Liver (tissue), 3 donors: ENCODE measurements at regions not wholly inside any gene's neighbourhood (a gene's known extent, or its start where the extent isn't known, plus 50 kb on each side); places are given as distances from the start of the nearest gene placed in this dataset.

Experiments
- ATF3 ChIP-seq: IDR thresholded peaks from 2 replicates; pipeline ENCODE4 v1.6.1; 2016; ENCODE audit warnings: antibody characterized with exemption
- EGR1 ChIP-seq, 2 donors: IDR thresholded peaks; 2 replicates each; pipeline ENCODE4 v1.6.1; 2016 to 2018; ENCODE audit warnings: antibody characterized with exemption in 2 of 2, low read depth in 2 of 2
- FOXA1 ChIP-seq: IDR thresholded peaks from 2 replicates; pipeline ENCODE4 v1.6.1; 2016; ENCODE audit warnings: antibody characterized with exemption
- GABPA ChIP-seq, 2 donors: IDR thresholded peaks in 1 of 2; conservative IDR thresholded peaks in 1 of 2; 2 replicates each; pipeline ENCODE4 v1.6.1; 2016; ENCODE audit warnings: antibody characterized with exemption in 2 of 2, mild to moderate bottlenecking in 1 of 2, moderate library complexity in 1 of 2
- HNF4G ChIP-seq: IDR thresholded peaks from 2 replicates; pipeline ENCODE4 v1.6.1; 2016; ENCODE audit warnings: antibody characterized with exemption
- JUND ChIP-seq, 2 donors: IDR thresholded peaks; 2 replicates each; pipeline ENCODE4 v1.6.1; 2016; ENCODE audit warnings: antibody characterized with exemption in 2 of 2
- RAD21 ChIP-seq, 2 donors: IDR thresholded peaks; 2 replicates each; pipeline ENCODE4 v1.6.1; 2016; ENCODE audit warnings: antibody characterized with exemption in 2 of 2, mild to moderate bottlenecking in 2 of 2
- REST ChIP-seq: IDR thresholded peaks from 2 replicates; pipeline ENCODE4 v1.6.1; 2016; ENCODE audit warnings: antibody characterized with exemption, mild to moderate bottlenecking
- RXRA ChIP-seq, 2 donors: IDR thresholded peaks; 2 replicates each; pipeline ENCODE4 v1.6.1; 2017 to 2018; ENCODE audit warnings: antibody characterized with exemption in 2 of 2, mild to moderate bottlenecking in 1 of 2
- TAF1 ChIP-seq: conservative IDR thresholded peaks from 2 replicates; pipeline ENCODE4 v1.6.1; 2016; ENCODE audit warnings: antibody characterized with exemption, mild to moderate bottlenecking
- YY1 ChIP-seq: IDR thresholded peaks from 2 replicates; pipeline ENCODE4 v1.6.1; 2016; ENCODE audit warnings: antibody characterized with exemption, mild to moderate bottlenecking
- ZBTB33 ChIP-seq: IDR thresholded peaks from 2 replicates; pipeline ENCODE4 v1.6.1; 2016; ENCODE audit warnings: antibody characterized with exemption
- TF ChIP-seq, protein P1 (sequence below): fragments of 150-350 bp; IDR thresholded peaks from 2 replicates; pipeline ENCODE4 v1.5.1; 2017; ENCODE audit warnings: improper control_type of control experiment, low read depth, low read length; ENCODE audit not compliant: missing input control
- TF ChIP-seq, protein P2 (sequence below): IDR thresholded peaks from 2 replicates; pipeline ENCODE4 v1.6.1; 2016; ENCODE audit warnings: antibody characterized with exemption
- donor health status: healthy.
- donor health status: healthy.

DNA sequence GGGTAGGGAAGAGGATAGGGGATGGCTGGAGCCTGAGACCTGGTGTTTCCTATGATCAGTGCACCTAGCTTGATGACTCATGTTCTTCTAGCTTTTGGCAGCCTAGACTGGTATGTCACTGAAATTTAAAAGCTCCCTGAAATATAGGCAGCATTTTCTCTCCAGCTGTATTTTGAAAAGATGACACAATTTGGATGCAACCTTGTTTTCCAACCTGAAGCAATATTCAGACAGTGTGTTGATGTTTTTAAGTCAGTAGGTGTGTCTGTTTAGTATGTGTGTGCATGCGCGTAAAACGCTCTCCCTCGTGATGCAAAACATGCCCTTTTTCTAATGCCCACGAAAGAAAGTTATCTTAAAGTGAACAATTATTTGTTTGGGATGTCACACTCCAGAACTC lies 58.5 kb downstream of the RPL22L1 start:
- TF ChIP-seq HNF4G (no peak), REST (no peak), FOXA1 (no peak), ZBTB33 (no peak), JUND (IDR thresholded peaks at IDR 0.05) (peak in 1 of 2 donors; percentile 1), RAD21 (IDR thresholded peaks at IDR 0.05) (no peak), ATF3 (no peak), EGR1 (IDR thresholded peaks at IDR 0.05; ENCODE audit: low read depth in 2 of 2) (no peak), TAF1 (no peak), YY1 (no peak), GABPA (IDR thresholded peaks at IDR 0.05 in 1 of 2, conservative IDR thresholded peaks at IDR 0.05 in 1 of 2) (no peak), RXRA (IDR thresholded peaks at IDR 0.05) (no peak)
- TF ChIP-seq, protein P1, sequence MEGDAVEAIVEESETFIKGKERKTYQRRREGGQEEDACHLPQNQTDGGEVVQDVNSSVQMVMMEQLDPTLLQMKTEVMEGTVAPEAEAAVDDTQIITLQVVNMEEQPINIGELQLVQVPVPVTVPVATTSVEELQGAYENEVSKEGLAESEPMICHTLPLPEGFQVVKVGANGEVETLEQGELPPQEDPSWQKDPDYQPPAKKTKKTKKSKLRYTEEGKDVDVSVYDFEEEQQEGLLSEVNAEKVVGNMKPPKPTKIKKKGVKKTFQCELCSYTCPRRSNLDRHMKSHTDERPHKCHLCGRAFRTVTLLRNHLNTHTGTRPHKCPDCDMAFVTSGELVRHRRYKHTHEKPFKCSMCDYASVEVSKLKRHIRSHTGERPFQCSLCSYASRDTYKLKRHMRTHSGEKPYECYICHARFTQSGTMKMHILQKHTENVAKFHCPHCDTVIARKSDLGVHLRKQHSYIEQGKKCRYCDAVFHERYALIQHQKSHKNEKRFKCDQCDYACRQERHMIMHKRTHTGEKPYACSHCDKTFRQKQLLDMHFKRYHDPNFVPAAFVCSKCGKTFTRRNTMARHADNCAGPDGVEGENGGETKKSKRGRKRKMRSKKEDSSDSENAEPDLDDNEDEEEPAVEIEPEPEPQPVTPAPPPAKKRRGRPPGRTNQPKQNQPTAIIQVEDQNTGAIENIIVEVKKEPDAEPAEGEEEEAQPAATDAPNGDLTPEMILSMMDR = no peak
- TF ChIP-seq, protein P2, sequence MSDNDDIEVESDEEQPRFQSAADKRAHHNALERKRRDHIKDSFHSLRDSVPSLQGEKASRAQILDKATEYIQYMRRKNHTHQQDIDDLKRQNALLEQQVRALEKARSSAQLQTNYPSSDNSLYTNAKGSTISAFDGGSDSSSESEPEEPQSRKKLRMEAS = no peak
